Adrenal gland (tissue), 5 donors: ENCODE measurements at regions not wholly inside any gene's neighbourhood (a gene's known extent, or its start where the extent isn't known, plus 50 kb on each side); places are given as distances from the start of the nearest gene placed in this dataset.

Source experiments
- CTCF ChIP-seq, 6 experiments: fragments of 450-650 bp in 4 of 6; fragments of 200-600 bp in 2 of 6; sonication (generic) in 1 of 6; IDR thresholded peaks; 1 replicate in 5 of 6; 2 replicates in 1 of 6; pipeline versions ENCODE4 v1.5.1 to v1.8.0; 2016 to 2021; ENCODE audit warnings: antibody characterized with exemption in 6 of 6, mild to moderate bottlenecking in 2 of 6, moderate library complexity in 1 of 6
- POLR2A ChIP-seq, 2 donors: fragments of 450-650 bp; IDR thresholded peaks; one replicate each; pipeline ENCODE4 v1.6.1; 2017; ENCODE audit warnings: antibody characterized with exemption in 2 of 2, mild to moderate bottlenecking in 2 of 2, moderate library complexity in 1 of 2
- donor health status: DM: no; HTN: no; CAD: no.

GRCh38 chr11:70490208-70490607 lies 91.9 kb downstream of the CTTN start:
- TF ChIP-seq CTCF (IDR thresholded peaks at IDR 0.05) (no peak), POLR2A (IDR thresholded peaks at IDR 0.05) (no peak)
